Hepatocyte (in vitro differentiated cells): ENCODE measurements at regions not wholly inside any gene's neighbourhood (a gene's known extent, or its start where the extent isn't known, plus 50 kb on each side); places are given as distances from the start of the nearest gene placed in this dataset.

Experiments used
- EZH2 ChIP-seq: fragments of 200-600 bp; sonication (generic); IDR thresholded peaks from 2 replicates; pipeline ENCODE4 v1.6.1; 2016; ENCODE audit warnings: antibody characterized with exemption, mild to moderate bottlenecking, borderline replicate concordance
- EZH2phosphoT487 ChIP-seq: fragments of 200-600 bp; sonication (generic); IDR thresholded peaks from one replicate; pipeline ENCODE4 v1.6.1; 2018; ENCODE audit warnings: antibody characterized with exemption, mild to moderate bottlenecking, low read depth, moderate library complexity; ENCODE audit not compliant: unreplicated experiment, severe bottlenecking
- TF ChIP-seq, protein P1 (sequence below): fragments of 200-600 bp; sonication (generic); IDR thresholded peaks from 2 replicates; pipeline ENCODE4 v1.5.1; 2016; ENCODE audit warnings: antibody characterized with exemption, mild to moderate bottlenecking; ENCODE audit not compliant: poor library complexity

DNA sequence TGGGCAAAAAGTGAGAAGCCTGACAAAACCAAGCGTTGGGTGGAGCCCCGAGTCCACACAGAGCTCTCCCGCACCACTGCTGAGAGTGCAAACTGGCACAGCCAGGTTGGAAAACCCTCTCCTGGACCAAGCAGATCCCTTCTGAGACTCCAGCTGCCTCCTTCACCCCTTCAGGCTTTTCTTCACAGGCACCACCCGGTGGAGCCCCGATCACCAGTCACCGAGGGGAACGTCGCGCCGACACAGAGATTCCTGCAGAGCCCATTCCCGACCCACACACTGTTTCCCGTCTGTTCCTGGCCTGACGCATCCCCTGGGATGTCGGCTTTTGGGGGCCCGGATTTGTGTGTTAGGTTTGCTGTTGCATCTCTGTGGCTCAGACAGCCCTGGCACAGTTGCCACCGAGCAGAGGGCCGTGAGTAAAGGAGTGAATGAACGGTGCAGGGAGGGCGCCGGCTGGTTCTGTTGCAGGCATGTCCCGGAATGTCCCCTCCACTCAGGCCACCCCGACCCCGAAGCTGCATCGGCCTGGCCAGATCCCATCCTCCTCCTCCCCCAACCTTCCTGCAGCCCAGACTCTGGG, 51.0 kb upstream of the INPP5A start:
- TF ChIP-seq, protein P1, sequence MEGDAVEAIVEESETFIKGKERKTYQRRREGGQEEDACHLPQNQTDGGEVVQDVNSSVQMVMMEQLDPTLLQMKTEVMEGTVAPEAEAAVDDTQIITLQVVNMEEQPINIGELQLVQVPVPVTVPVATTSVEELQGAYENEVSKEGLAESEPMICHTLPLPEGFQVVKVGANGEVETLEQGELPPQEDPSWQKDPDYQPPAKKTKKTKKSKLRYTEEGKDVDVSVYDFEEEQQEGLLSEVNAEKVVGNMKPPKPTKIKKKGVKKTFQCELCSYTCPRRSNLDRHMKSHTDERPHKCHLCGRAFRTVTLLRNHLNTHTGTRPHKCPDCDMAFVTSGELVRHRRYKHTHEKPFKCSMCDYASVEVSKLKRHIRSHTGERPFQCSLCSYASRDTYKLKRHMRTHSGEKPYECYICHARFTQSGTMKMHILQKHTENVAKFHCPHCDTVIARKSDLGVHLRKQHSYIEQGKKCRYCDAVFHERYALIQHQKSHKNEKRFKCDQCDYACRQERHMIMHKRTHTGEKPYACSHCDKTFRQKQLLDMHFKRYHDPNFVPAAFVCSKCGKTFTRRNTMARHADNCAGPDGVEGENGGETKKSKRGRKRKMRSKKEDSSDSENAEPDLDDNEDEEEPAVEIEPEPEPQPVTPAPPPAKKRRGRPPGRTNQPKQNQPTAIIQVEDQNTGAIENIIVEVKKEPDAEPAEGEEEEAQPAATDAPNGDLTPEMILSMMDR = no peak
- TF ChIP-seq EZH2phosphoT487 (no peak), EZH2 (no peak)
